ENCODE measurements at regions not wholly inside any gene's neighbourhood (a gene's known extent, or its start where the extent isn't known, plus 50 kb on each side); places are given as distances from the start of the nearest gene placed in this dataset.

DNA sequence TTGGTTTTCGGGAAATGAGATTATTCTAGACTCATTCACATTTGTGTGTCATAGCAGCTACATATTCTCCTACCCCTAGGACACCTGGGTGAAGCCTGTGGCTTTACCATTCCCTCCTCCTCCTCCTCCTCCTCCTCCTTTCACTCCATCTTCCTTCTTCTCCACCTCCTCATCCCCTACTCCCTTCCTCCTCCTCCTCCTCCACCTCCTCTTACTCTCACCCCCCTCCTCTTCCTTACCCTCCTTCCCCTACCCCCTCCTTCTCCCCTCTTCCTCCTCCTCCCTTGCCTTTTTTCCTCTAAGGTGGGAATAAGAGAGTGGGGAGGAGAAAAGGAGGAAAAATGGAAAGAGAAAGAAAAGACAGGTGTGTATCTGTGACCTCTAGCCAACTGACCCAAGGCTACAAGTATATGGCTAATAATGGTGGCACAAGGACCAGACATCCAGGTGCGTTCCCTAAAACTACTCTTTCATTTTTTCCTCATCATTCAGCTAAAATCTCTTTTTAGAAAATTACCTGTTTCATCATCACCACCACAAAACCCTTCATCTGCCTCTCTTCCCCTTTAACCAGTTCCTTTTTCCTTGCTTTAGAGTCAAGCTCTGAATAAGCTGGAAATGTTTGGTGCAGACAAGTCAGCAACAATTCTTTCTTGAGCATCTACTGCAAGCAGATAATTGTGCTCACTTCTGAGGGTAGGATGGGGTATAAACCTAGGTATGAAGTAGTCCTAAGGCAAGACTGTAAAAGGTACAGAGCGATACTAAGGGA lies 149.8 kb upstream of the FOXN3 start:
- Histone ChIP-seq H3K9me1 (ENCODE audit: control insufficient read depth, insufficient read depth, low read length) (no peaks in the 10 kb centered on the region), H3K9me3 (replicated peaks; ENCODE audit: control insufficient read depth, insufficient read depth, low read depth, low read length) (no peaks in the 10 kb centered on the region), H3K4me1 (replicated peaks in 1 of 2; ENCODE audit: control insufficient read depth in 2 of 2, insufficient read depth in 2 of 2, low read length in 2 of 2) (no peaks in the 10 kb centered on the region), H3K36me3 (ENCODE audit: control insufficient read depth, insufficient read depth, low read length) (no peaks in the 10 kb centered on the region), H3K79me2 (ENCODE audit: control insufficient read depth, insufficient read depth, low read length) (no peaks in the 10 kb centered on the region), H2AFZ (ENCODE audit: low read depth, low read length) (no peak overlapping the region), H3K9ac (ENCODE audit: insufficient read depth in 1 of 2, low read depth in 2 of 2, low read length in 2 of 2) (no peak overlapping the region), H4K20me1 (replicated peaks; ENCODE audit: control insufficient read depth, insufficient read depth, low read length) (no peaks in the 10 kb centered on the region), H3K27me3 (ENCODE audit: control insufficient read depth in 2 of 2, insufficient read depth in 2 of 2, low read length in 2 of 2) (no peaks in the 10 kb centered on the region; a peak in 1 of 5 replicates), H3K27ac (ENCODE audit: extremely low read depth, low read depth, low read length) (no peak overlapping the region), H3K4me2 (ENCODE audit: insufficient read depth, low read length) (no peak overlapping the region), H3K4me3 (no peak overlapping the region)
- no TSS peak for BruUV-seq (replicated peaks)
- intact Hi-C loops (cut with micrococcal nuclease) (no loop called here), in situ Hi-C loops (cut with MboI) (no loop called here)
- no peak for TF ChIP-seq GATAD2A (IDR thresholded peaks at IDR 0.05)
- TF ChIP-seq HMGN3 (IDR thresholded peaks at IDR 0.05; ENCODE audit: borderline replicate concordance, extremely low read depth, insufficient read length, low read depth, low read length): no peak
- no peak for TF ChIP-seq KLF1 (tag; IDR thresholded peaks at IDR 0.05)
- TF ChIP-seq MBD2 (IDR thresholded peaks at IDR 0.05; ENCODE audit: borderline replicate concordance, low read depth): no peak
- TF ChIP-seq ZC3H11A (IDR thresholded peaks at IDR 0.05; ENCODE audit: low read depth, low read length): no peak
- no peak for TF ChIP-seq BCOR (IDR thresholded peaks at IDR 0.05)
- TF ChIP-seq, protein P1, sequence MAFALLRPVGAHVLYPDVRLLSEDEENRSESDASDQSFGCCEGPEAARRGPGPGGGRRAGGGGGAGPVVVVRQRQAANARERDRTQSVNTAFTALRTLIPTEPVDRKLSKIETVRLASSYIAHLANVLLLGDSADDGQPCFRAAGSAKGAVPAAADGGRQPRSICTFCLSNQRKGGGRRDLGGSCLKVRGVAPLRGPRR (CRISPR knock-in tag; IDR thresholded peaks at IDR 0.05): no peak
- no peak for TF ChIP-seq GTF2E2 (tag; IDR thresholded peaks at IDR 0.05)
- TF ChIP-seq BDP1 (IDR thresholded peaks at IDR 0.05; ENCODE audit: insufficient read depth, insufficient read length): no peak
- TF ChIP-seq ERF (CRISPR knock-in tag; IDR thresholded peaks at IDR 0.05): no peak
- TF ChIP-seq GTF2F1 (IDR thresholded peaks at IDR 0.05; ENCODE audit: low read depth, low read length): no peak
- TF ChIP-seq, protein P2, sequence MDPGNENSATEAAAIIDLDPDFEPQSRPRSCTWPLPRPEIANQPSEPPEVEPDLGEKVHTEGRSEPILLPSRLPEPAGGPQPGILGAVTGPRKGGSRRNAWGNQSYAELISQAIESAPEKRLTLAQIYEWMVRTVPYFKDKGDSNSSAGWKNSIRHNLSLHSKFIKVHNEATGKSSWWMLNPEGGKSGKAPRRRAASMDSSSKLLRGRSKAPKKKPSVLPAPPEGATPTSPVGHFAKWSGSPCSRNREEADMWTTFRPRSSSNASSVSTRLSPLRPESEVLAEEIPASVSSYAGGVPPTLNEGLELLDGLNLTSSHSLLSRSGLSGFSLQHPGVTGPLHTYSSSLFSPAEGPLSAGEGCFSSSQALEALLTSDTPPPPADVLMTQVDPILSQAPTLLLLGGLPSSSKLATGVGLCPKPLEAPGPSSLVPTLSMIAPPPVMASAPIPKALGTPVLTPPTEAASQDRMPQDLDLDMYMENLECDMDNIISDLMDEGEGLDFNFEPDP (CRISPR knock-in tag; IDR thresholded peaks at IDR 0.05): no peak
- TF ChIP-seq ARID1B (IDR thresholded peaks at IDR 0.05): no peak
- TF ChIP-seq ADNP (tag; IDR thresholded peaks at IDR 0.05): no peak
- no peak for TF ChIP-seq TCF7 (IDR thresholded peaks at IDR 0.05; ENCODE audit: borderline replicate concordance)
- no peak for TF ChIP-seq DDX20 (tag; IDR thresholded peaks at IDR 0.05; ENCODE audit: low read depth)
- no peak for TF ChIP-seq POLR2G (IDR thresholded peaks at IDR 0.05; ENCODE audit: low read depth, low read length)
- TF ChIP-seq, protein P3, sequence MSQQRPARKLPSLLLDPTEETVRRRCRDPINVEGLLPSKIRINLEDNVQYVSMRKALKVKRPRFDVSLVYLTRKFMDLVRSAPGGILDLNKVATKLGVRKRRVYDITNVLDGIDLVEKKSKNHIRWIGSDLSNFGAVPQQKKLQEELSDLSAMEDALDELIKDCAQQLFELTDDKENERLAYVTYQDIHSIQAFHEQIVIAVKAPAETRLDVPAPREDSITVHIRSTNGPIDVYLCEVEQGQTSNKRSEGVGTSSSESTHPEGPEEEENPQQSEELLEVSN (IDR thresholded peaks at IDR 0.05; ENCODE audit: borderline replicate concordance in 1 of 2, extremely low read depth in 1 of 2, insufficient read depth in 1 of 2, insufficient read length in 1 of 2, low read depth in 1 of 2, low read length in 1 of 2, poor library complexity in 1 of 2, severe bottlenecking in 1 of 2): no peak
- TF ChIP-seq NFATC3 (IDR thresholded peaks at IDR 0.05): no peak
- TF ChIP-seq ETS2 (tag; IDR thresholded peaks at IDR 0.05; ENCODE audit: borderline replicate concordance, poor library complexity, severe bottlenecking): no peak
- ChIA-PET POLR2A (no interaction called here), CTCF (ENCODE audit: low intra/inter-chr PET ratio) (no interaction called here)
- FAIRE-seq (no peak), DNase-seq (ENCODE audit: extremely low read depth in 1 of 4, low spot score in 3 of 4) (no peak), ATAC-seq (no peak)
- WGBS (ENCODE audit: insufficient coverage, low coverage, missing lambda C conversion rate): 0% methylated on average over 3 of the region's 3 CpGs
